LNCAP (cell line): ENCODE measurements at regions not wholly inside any gene's neighbourhood (a gene's known extent, or its start where the extent isn't known, plus 50 kb on each side); places are given as distances from the start of the nearest gene placed in this dataset.

Experiments used
- TF ChIP-seq, protein P1 (sequence below): fragments of 450-650 bp; IDR thresholded peaks from 2 replicates; pipeline ENCODE4 v1.5.1; 2017; ENCODE audit warnings: mild to moderate bottlenecking

DNA sequence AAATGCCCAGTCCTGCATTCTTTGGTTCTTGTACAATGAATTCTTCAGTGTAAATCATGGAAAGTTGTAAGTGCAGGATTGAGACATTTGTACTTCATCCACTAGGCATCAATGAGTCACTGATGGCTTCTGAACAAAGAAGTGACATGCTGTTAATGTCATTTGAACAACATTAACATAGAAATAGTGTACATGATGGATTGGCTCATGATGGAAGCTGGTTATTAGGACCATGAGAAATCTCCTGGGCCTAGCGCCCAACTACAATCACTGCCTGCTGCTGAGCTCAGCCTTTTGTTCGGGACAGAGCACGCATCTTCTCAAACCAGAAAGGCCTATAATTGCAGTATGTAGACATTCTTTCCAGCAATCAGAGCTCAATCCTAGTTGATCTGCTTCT, 316.8 kb upstream of the TSHZ2 start:
- TF ChIP-seq, protein P1, sequence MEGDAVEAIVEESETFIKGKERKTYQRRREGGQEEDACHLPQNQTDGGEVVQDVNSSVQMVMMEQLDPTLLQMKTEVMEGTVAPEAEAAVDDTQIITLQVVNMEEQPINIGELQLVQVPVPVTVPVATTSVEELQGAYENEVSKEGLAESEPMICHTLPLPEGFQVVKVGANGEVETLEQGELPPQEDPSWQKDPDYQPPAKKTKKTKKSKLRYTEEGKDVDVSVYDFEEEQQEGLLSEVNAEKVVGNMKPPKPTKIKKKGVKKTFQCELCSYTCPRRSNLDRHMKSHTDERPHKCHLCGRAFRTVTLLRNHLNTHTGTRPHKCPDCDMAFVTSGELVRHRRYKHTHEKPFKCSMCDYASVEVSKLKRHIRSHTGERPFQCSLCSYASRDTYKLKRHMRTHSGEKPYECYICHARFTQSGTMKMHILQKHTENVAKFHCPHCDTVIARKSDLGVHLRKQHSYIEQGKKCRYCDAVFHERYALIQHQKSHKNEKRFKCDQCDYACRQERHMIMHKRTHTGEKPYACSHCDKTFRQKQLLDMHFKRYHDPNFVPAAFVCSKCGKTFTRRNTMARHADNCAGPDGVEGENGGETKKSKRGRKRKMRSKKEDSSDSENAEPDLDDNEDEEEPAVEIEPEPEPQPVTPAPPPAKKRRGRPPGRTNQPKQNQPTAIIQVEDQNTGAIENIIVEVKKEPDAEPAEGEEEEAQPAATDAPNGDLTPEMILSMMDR = no peak

DNA sequence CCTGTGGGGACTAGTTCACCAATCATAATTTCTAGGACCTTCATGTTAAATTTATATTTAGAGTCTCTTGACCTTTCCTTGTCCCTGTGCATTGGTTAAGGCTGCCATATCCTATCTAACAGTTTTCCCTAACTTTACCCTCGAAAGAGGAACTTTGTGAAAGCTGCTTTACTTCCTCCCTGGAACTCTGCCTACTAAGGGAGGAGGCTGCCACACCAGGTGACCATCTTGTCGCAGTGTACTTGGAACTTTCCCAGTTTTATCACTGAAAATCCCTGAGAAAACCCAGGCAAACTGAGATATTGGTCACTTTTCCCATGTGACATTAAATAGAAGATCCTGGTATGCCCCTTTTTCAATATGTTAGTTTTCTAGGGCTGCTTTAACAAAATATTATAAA, 317.6 kb upstream of the TSHZ2 start:
- TF ChIP-seq, protein P1 = no peak

DNA sequence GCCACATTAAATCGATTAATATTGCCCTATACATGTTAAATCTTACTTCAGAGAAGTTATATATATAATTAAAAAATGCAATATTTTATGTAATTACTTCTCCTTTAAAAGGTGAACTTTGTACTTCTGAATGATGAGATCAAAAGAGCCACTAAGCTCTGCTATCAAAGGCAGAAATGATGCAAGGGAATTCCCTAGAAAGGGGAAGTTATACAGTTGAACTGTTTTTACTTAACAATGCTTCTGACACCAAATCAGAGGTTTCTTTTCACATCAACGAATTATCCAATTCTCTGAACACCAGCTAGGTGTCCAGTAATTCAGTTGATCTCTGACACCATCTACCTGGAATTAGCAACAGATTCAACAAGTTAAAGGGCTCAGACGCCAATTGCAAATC, 319.9 kb upstream of the TSHZ2 start:
- TF ChIP-seq, protein P1 = no peak

DNA sequence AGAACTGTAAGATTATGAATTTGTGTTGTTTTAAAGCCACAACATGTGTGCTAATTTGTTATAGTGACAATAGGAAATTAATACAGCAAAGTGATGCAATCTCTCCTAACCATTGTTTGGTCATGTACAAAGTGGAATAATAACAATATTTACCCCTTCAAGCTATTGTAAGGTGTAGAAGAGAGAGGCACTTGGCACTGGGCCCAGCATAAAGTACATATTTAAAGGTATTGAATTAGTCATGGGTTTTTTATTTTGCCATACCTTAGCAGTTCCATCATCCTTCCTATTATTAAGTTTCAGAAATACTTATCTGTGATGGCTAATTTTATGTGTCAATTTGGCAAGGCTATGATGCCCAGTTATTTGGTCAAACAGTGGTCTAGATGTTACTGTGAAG, 322.4 kb upstream of the TSHZ2 start:
- TF ChIP-seq, protein P1 = no peak

GRCh38 chr20:52645822-52646221, 326.3 kb upstream of the TSHZ2 start:
- TF ChIP-seq, protein P1 = no peak

DNA sequence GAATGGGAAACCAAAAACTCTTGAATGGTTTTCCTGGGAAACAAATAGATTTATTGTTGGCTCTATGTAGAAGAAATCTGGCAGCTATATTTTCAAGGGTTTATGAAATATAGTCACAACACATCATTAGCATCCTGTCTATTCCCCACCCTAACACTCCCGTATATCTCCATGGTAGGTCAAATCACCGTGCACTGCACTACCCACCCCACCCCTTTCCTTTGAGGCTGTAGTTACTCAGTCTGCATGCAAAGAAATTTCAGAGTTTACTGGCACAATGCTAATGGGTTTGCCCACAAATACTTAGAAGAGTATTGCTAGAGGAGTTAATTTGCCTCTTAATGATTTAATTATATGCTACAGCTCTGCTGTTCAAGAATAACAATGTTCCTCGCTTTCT, 329.1 kb upstream of the TSHZ2 start:
- TF ChIP-seq, protein P1 = no peak

GRCh38 chr20:52637201-52637600, 335.0 kb upstream of the TSHZ2 start:
- TF ChIP-seq, protein P1 = no peak

DNA sequence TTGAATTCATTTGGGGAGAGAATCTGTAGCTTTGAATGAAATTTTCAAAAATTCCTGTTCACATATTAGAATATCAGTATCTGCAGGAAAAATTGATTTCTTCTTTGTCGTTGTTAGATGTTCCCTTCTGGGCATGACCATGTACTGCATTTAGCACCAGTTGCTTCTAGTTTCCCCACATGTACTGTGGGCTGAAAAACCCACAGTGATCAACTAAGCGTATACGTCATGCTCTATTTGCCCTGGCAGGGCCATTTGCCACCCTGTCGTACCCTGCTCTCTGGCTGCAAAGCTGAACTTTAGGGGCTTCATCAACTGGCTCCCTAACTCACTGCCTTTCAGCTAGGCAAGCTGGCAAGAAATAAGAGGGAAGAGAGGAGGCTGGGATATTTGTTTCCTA, 340.7 kb upstream of the TSHZ2 start:
- TF ChIP-seq, protein P1 = no peak
